HL-60 (cell line): ENCODE measurements at regions not wholly inside any gene's neighbourhood (a gene's known extent, or its start where the extent isn't known, plus 50 kb on each side); places are given as distances from the start of the nearest gene placed in this dataset.

ENCODE experiments used
- CTCF ChIP-seq: IDR thresholded peaks from one replicate; pipeline ENCODE4 v1.5.1; 2011; ENCODE audit warnings: low read length, control low read depth, inconsistent platforms; ENCODE audit not compliant: insufficient read depth
- TF ChIP-seq, protein P1 (sequence below): IDR thresholded peaks from 2 replicates; pipeline ENCODE4 v1.6.1; 2012; ENCODE audit warnings: low read depth; ENCODE audit not compliant: insufficient replicate concordance

DNA sequence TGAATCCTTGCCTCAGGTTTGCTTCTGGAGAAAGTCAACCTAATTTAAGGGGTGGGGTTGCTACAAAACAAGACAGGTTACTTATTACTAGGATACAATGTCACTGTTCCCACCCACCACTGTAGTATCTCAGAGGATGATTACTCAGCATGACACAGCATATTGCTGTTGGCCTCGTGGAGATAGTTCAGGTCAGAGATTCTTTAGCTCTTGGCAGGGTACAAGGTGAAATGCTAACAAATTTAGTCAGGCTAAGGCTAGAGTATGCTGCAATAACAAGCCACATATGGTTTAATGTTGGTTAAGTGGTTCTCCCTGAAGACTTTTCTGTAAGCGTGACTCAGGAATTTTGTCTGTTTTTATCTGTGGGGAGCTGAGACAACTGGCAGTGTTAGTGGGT, 161.8 kb downstream of the EDEM1 start:
- no peak for TF ChIP-seq CTCF
- TF ChIP-seq, protein P1, sequence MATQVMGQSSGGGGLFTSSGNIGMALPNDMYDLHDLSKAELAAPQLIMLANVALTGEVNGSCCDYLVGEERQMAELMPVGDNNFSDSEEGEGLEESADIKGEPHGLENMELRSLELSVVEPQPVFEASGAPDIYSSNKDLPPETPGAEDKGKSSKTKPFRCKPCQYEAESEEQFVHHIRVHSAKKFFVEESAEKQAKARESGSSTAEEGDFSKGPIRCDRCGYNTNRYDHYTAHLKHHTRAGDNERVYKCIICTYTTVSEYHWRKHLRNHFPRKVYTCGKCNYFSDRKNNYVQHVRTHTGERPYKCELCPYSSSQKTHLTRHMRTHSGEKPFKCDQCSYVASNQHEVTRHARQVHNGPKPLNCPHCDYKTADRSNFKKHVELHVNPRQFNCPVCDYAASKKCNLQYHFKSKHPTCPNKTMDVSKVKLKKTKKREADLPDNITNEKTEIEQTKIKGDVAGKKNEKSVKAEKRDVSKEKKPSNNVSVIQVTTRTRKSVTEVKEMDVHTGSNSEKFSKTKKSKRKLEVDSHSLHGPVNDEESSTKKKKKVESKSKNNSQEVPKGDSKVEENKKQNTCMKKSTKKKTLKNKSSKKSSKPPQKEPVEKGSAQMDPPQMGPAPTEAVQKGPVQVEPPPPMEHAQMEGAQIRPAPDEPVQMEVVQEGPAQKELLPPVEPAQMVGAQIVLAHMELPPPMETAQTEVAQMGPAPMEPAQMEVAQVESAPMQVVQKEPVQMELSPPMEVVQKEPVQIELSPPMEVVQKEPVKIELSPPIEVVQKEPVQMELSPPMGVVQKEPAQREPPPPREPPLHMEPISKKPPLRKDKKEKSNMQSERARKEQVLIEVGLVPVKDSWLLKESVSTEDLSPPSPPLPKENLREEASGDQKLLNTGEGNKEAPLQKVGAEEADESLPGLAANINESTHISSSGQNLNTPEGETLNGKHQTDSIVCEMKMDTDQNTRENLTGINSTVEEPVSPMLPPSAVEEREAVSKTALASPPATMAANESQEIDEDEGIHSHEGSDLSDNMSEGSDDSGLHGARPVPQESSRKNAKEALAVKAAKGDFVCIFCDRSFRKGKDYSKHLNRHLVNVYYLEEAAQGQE: no peak
